ENCODE measurements at regions not wholly inside any gene's neighbourhood (a gene's known extent, or its start where the extent isn't known, plus 50 kb on each side); places are given as distances from the start of the nearest gene placed in this dataset.

- Histone ChIP-seq H3K4me1 (no peaks in the 10 kb centered on the region), H3K4me3 (no peak overlapping the region), H3K27ac (no peak overlapping the region), H3K9me3 (no peaks in the 10 kb centered on the region), H3K27me3 (peaks cover 0 to 20% (median 8%) of the 10 kb centered on the region in 4 donors), H3K36me3 (no peaks in the 10 kb centered on the region)
- ATAC-seq (no peak), DNase-seq (no peak), FAIRE-seq (no peak)
- WGBS, 2 donors = 17 to 20% methylated on average over 7 of the region's 7 CpGs
- TF ChIP-seq, protein P1, sequence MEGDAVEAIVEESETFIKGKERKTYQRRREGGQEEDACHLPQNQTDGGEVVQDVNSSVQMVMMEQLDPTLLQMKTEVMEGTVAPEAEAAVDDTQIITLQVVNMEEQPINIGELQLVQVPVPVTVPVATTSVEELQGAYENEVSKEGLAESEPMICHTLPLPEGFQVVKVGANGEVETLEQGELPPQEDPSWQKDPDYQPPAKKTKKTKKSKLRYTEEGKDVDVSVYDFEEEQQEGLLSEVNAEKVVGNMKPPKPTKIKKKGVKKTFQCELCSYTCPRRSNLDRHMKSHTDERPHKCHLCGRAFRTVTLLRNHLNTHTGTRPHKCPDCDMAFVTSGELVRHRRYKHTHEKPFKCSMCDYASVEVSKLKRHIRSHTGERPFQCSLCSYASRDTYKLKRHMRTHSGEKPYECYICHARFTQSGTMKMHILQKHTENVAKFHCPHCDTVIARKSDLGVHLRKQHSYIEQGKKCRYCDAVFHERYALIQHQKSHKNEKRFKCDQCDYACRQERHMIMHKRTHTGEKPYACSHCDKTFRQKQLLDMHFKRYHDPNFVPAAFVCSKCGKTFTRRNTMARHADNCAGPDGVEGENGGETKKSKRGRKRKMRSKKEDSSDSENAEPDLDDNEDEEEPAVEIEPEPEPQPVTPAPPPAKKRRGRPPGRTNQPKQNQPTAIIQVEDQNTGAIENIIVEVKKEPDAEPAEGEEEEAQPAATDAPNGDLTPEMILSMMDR (IDR thresholded peaks at IDR 0.05) = no peak
- intact Hi-C loops (cut with DNase I) = no loop called here
Measured at GRCh38 chr15:96593735-96594134, 263.2 kb downstream of the NR2F2 start.

- Histone ChIP-seq H3K9me3 (no peaks in the 10 kb centered on the region), H3K36me3 (no peaks in the 10 kb centered on the region), H3K4me3 (no peak overlapping the region), H3K27me3 (peaks cover 0 to 14% (median 8%) of the 10 kb centered on the region in 4 donors), H3K27ac (no peak overlapping the region), H3K4me1 (no peaks in the 10 kb centered on the region)
- DNase-seq = no peak
- WGBS, 2 donors = 44 to 57% methylated on average over 3 of the region's 3 CpGs
- no peak for ATAC-seq
- intact Hi-C loops (cut with DNase I) = no loop called here
- TF ChIP-seq, protein P1 (IDR thresholded peaks at IDR 0.05) = no peak
- no peak for FAIRE-seq
Measured at GRCh38 chr15:96595951-96596350, 265.5 kb downstream of the NR2F2 start.

GRCh38 chr15:96598514-96598913 lies 268.0 kb downstream of the NR2F2 start:
- Histone ChIP-seq H3K27me3 (peaks cover 0 to 7% (median 2%) of the 10 kb centered on the region in 4 donors), H3K9me3 (no peaks in the 10 kb centered on the region), H3K27ac (no peak overlapping the region), H3K4me1 (no peaks in the 10 kb centered on the region), H3K4me3 (no peak overlapping the region), H3K36me3 (no peaks in the 10 kb centered on the region)
- ATAC-seq (no peak), DNase-seq (no peak), FAIRE-seq (no peak)
- 74 to 83% methylated on average over 5 of the region's 5 CpGs for WGBS, 2 donors
- intact Hi-C loops (cut with DNase I) = no loop called here
- TF ChIP-seq, protein P1 (IDR thresholded peaks at IDR 0.05) = no peak

DNA sequence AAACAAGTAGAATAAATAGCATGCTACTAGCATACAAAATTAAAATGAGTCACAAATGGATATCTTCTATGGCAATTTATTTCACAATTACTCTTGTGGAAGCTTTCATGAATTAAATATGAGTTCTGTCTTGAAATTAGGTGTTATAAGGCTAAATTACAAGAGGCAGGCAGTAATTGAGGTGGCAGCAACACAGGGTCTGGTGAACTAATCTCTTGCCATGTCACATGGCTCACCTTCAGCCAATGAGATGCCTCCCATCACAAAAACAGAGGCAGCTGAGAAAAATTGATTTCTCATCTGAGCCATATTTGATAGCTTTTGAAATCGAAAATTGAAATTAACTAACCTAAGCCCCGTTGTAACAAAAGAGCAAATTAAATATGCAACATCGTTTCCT lies 268.8 kb downstream of the NR2F2 start:
- TF ChIP-seq, protein P1 (IDR thresholded peaks at IDR 0.05) = no peak
- intact Hi-C loops (cut with DNase I) = no loop called here
- DNase-seq (no peak), ATAC-seq (no peak), FAIRE-seq (no peak)
- Histone ChIP-seq H3K4me1 (no peaks in the 10 kb centered on the region), H3K9me3 (no peaks in the 10 kb centered on the region), H3K27me3 (peaks cover 0 to 5% (median 1%) of the 10 kb centered on the region in 4 donors), H3K36me3 (no peaks in the 10 kb centered on the region), H3K4me3 (no peak overlapping the region), H3K27ac (no peak overlapping the region)
- WGBS, 2 donors = 53 to 60% methylated on average over 3 of the region's 3 CpGs

DNA sequence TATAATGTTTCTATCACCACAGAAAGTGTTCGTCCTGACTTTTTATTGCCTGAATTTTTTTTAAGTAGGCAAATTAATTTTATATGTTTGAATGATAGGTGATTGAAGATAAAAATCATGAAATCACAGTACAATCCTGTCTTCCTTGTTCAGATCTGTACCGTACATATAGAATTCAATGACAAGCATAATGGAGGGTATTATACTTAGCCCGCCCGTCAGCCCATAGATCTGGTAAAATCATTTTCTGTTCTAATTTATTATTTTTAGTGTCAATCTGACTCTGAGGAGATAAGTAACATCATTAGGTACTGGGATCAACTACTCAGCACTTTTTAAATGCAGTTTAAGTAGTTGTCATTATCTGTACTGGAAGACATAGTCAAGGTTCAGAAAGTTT lies 269.9 kb downstream of the NR2F2 start:
- Histone ChIP-seq H3K27ac (no peak overlapping the region), H3K9me3 (no peaks in the 10 kb centered on the region), H3K36me3 (no peaks in the 10 kb centered on the region), H3K4me1 (no peaks in the 10 kb centered on the region), H3K27me3 (peaks cover 0 to 5% (median 0%) of the 10 kb centered on the region in 4 donors), H3K4me3 (no peak overlapping the region)
- intact Hi-C loops (cut with DNase I) = no loop called here
- TF ChIP-seq, protein P1 (IDR thresholded peaks at IDR 0.05) = no peak
- ATAC-seq (no peak), DNase-seq (no peak), FAIRE-seq (no peak)
- 72 to 78% methylated on average over 4 of the region's 4 CpGs for WGBS, 2 donors
